ENCODE measurements at regions not wholly inside any gene's neighbourhood (a gene's known extent, or its start where the extent isn't known, plus 50 kb on each side); places are given as distances from the start of the nearest gene placed in this dataset.
A peak's percentile ranks its signal among the peaks of the same experiment; 100 is the strongest.
"Not testable (repeated sequence)": the region's sequence is repeated elsewhere in the genome, so short reads cannot be mapped to it uniquely, and the experiment has no call there.

DNA sequence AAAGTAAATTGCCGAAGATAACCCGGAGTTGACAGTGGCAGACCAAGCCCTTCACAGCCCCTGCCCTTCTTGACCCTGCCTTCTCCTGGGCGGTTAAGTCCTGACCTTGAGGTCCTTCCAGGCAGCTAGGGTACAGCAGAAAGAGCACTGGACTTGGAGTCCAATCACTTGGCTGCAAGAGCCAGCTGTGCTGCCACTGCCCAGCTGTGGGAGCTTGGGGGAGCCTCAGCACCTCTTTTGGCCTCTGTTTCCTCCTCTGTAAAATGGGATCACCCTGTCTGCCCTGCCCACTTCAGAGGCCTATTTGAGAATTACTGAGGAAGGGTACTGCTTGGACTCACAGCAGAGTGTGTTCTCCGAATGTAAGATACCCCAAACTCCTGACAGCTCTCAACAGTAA, 66.2 kb upstream of the SMAD6 start:
- no peak for DNase-seq

DNA sequence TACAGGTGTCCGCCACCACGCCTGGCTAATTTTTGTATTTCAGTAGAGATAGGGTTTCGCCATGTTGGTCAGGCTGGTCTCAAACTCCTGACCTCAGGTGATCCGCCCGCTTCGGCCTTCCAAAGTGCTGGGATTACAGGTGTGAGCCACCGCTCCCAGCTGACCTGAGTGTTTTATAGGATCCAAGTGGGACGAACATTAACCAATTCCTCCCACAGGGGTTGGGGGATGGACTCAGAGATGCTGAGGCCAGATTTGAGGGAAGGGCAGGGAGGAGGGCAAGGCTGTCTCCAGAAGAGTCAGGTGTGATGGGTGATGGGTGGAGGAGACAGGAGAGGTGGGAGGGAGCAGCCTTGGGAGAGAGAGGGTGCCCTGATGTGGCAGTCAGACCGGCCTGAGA, 65.0 kb upstream of the SMAD6 start:
- not testable (repeated sequence) for DNase-seq

DNA sequence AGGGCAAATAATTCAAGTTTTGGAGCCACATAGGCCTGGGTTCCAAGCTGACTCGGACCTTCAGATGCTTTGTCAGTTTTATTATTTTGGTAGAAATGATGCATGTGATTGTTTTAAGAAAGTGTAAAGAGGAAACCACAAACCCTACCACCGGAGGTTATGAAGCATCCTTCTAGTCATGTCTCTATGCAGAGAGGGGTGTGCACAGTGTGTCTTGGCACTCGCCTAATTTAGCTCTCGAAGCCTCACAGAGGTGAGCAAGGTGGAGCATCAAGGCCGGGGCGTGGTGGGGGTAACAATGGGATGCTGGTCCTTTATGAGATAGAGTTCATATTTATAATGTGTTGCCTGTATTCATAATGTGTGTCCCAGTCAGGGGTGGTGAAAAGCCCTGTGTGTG, 63.7 kb upstream of the SMAD6 start:
- no peak for DNase-seq

GRCh38 chr15:66641485-66642315, 60.3 kb upstream of the SMAD6 start:
- peak; percentile 12 for DNase-seq

DNA sequence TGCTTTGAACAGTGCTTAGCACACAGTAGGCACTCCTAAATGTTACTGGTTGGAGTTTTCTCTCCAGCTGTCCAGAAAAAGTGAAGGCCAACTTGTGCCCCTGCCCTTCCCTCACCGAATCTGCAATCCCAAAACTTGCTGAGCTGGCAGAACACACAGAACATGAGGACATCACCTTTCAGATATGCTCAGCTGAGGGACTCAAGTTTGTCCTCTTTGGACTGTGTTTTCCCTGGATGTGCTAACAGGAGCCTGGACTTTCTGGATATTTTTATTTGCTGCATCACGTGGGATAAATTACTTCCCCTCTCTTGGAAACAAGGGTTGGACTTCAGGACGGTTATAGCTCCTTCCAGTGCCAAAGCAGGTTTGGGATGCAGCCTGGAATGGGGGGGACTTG, 59.5 kb upstream of the SMAD6 start:
- DNase-seq: peak; percentile 4

- DNase-seq: peak; percentile 13
Measured at GRCh38 chr15:66643033-66643432, 59.0 kb upstream of the SMAD6 start.

- peak; percentile 11 for DNase-seq
Measured at GRCh38 chr15:66644000-66644787, 57.8 kb upstream of the SMAD6 start.

- peak; percentile 7 for DNase-seq
Measured at GRCh38 chr15:66644869-66645268, 57.2 kb upstream of the SMAD6 start.

- DNase-seq: peak; percentile 3
Measured at GRCh38 chr15:66646308-66646707, 55.7 kb upstream of the SMAD6 start.

GRCh38 chr15:66646799-66647198, 55.2 kb upstream of the SMAD6 start:
- DNase-seq: peak; percentile 4

DNA sequence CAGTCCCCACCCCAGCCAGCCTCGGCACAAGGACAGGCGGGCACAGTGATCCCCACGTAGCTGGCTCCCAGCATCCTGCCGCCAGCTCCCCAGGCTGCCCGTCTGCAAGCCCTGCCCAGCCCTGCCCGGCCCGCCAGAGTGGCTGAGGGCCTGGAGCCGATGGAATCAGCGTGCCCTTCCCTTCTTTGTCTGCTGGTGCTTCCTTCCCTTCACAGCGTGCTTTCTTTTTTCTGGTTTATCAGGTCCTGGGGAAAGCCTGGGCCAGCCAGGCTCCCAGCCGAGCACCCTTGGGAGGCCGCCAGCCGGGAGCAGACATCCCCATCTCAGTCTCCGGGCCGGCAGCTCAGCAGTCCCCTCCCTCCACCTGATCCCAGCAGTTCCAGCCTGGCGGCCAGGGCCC, 54.7 kb upstream of the SMAD6 start:
- peak; percentile 10 for DNase-seq

DNA sequence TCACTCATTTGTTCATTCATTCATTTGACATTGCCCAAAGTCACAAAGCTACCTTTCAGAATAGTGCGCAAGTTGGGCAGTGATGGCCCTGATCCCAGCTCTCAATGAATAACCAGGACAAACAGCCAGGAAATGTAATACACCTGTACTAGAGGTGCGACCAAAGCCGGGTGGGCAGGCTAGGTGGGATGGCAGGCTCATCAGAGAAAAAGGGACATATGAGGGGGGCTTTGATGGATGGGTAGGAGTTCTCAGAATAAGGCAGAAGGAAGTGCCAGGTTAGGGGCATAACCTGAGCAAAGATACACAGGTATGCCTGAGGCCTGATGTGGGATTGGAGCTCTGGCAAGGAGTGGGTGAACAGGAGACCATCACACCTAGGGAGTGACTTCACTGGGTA, 53.4 kb upstream of the SMAD6 start:
- peak; percentile 10 for DNase-seq

GRCh38 chr15:66649235-66649984, 52.6 kb upstream of the SMAD6 start:
- DNase-seq: peak; percentile 1

DNA sequence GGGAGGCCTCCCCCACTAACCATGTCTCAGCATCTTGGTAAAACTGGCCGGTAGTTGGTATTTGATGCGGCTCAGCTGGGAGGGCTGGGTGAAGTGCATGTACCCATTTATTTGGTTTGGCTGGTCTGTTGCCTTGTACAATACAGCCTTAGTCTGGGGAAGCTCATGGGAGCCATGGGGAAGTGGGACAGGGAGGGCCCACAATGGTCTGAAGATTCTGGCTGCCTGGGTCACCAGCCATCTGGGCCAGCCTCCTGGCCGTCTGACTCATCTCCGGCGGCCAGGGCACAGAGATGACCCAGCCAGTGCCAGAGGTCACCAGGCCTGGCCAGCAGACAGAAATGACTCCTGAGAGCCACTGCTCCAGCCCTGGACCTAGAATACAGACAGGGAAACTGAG, 51.6 kb upstream of the SMAD6 start:
- DNase-seq: peak; percentile 24

GRCh38 chr15:66651198-66651597, 50.8 kb upstream of the SMAD6 start:
- DNase-seq: no peak

GRCh38 chr15:66651913-66652642, 50.0 kb upstream of the SMAD6 start:
- no peak for DNase-seq
